SK-N-SH (cell line): ENCODE measurements at regions not wholly inside any gene's neighbourhood (a gene's known extent, or its start where the extent isn't known, plus 50 kb on each side); places are given as distances from the start of the nearest gene placed in this dataset.

Experiments used
- CTCF ChIA-PET: fragments of 300-600, 350-600 bp; formaldehyde crosslinking; extraction: SDS; loops from one replicate; lab custom pipeline; 2021; lab: Yijun Ruan, JAX
- POLR2A ChIA-PET: fragments of 350-600 bp; sonication (Branson Sonifier 250); formaldehyde crosslinking; extraction: SDS; loops from one replicate; lab custom pipeline; 2020; ENCODE audit warnings: antibody characterized with exemption, inconsistent platforms; lab: Yijun Ruan, JAX
- DNase-seq: peaks from one replicate; pipeline ENCODE4 v3.0.0; 2012
- H2AFZ ChIP-seq: fragments of 200-600 bp; sonication (generic); 2 replicates; pipeline ENCODE4 v1.8.1; 2016; ENCODE audit warnings: antibody characterized with exemption, mild to moderate bottlenecking, low read depth
- H3F3A ChIP-seq: fragments of 200-600 bp; sonication (generic); replicated peaks from 2 replicates; pipeline ENCODE3; 2016; ENCODE audit warnings: antibody characterized with exemption, mild to moderate bottlenecking; ENCODE audit not compliant: insufficient read depth
- H3K27ac ChIP-seq, 2 experiments: fragments of 200-500 bp in 1 of 2; fragments of 200-600 bp in 1 of 2; sonication (Bioruptor generic) in 1 of 2; sonication (generic), shearing (Covaris generic) in 1 of 2; 2 replicates each; pipeline versions ENCODE4 v1.5.1 to v1.6.1; 2014 to 2016; ENCODE audit warnings: low read depth in 2 of 2, inconsistent platforms in 1 of 2, low read length in 1 of 2, mild to moderate bottlenecking in 1 of 2, mixed read lengths in 1 of 2
- H3K27me3 ChIP-seq: fragments of 200-600 bp; sonication (generic), shearing (Covaris generic); 2 replicates; pipeline ENCODE4 v1.6.1; 2016; ENCODE audit warnings: mixed run types; ENCODE audit not compliant: insufficient read depth
- H3K36me3 ChIP-seq, 2 experiments: fragments of 200-500 bp in 1 of 2; fragments of 200-600 bp in 1 of 2; sonication (Bioruptor generic) in 1 of 2; sonication (generic) in 1 of 2; replicated peaks in 1 of 2; 2 replicates each; pipeline versions ENCODE3 to v1.5.1; 2014 to 2016; ENCODE audit warnings: low read length in 1 of 2, mild to moderate bottlenecking in 1 of 2; ENCODE audit not compliant: insufficient read depth in 2 of 2, control insufficient read depth in 1 of 2
- H3K4me1 ChIP-seq, 2 experiments: fragments of 200-500 bp in 1 of 2; fragments of 200-600 bp in 1 of 2; sonication (Bioruptor generic) in 1 of 2; sonication (generic), shearing (Covaris generic) in 1 of 2; 2 replicates each; pipeline versions ENCODE4 v1.5.1 to v1.6.1; 2014 to 2016; ENCODE audit warnings: low read depth in 1 of 2, low read length in 1 of 2, mixed run types in 1 of 2; ENCODE audit not compliant: insufficient read depth in 2 of 2, control insufficient read depth in 1 of 2
- H3K4me2 ChIP-seq: fragments of 200-600 bp; sonication (generic), shearing (Covaris generic); 2 replicates; pipeline ENCODE4 v1.6.1; 2017; ENCODE audit warnings: mixed run types
- H3K4me3 ChIP-seq, 2 experiments: fragments of 200-500 bp in 1 of 2; fragments of 200-600 bp in 1 of 2; sonication (Bioruptor generic) in 1 of 2; sonication (generic), shearing (Covaris generic) in 1 of 2; 2 replicates each; pipeline versions ENCODE4 v1.5.1 to v1.8.1; 2014 to 2016; ENCODE audit warnings: low read depth in 2 of 2, inconsistent platforms in 1 of 2, low read length in 1 of 2, mild to moderate bottlenecking in 1 of 2, mixed read lengths in 1 of 2, moderate library complexity in 1 of 2
- H3K79me2 ChIP-seq: fragments of 200-600 bp; sonication (generic); 2 replicates; pipeline ENCODE4 v1.8.1; 2017; ENCODE audit warnings: mild to moderate bottlenecking; ENCODE audit not compliant: insufficient read depth
- H3K9ac ChIP-seq: fragments of 200-600 bp; sonication (generic); 2 replicates; pipeline ENCODE4 v1.6.1; 2017; ENCODE audit warnings: mixed run types
- H3K9me2 ChIP-seq: fragments of 200-600 bp; sonication (generic); 2 replicates; pipeline ENCODE4 v1.6.1; 2017; ENCODE audit warnings: mixed run types
- H3K9me3 ChIP-seq: fragments of 200-600 bp; sonication (generic); 2 replicates; pipeline ENCODE4 v1.6.1; 2017; ENCODE audit warnings: mixed run types, mild to moderate bottlenecking, moderate library complexity
- H4K20me1 ChIP-seq: fragments of 200-600 bp; sonication (generic); 2 replicates; pipeline ENCODE4 v1.6.1; 2017; ENCODE audit warnings: mild to moderate bottlenecking, mixed run types; ENCODE audit not compliant: insufficient read depth
- CHD2 ChIP-seq: fragments of 150-350 bp; IDR thresholded peaks from 2 replicates; pipeline ENCODE4 v1.6.1; 2018; ENCODE audit warnings: low read length; ENCODE audit not compliant: partially characterized antibody
- EZH2phosphoT487 ChIP-seq: fragments of 200-600 bp; sonication (generic); IDR thresholded peaks from 2 replicates; pipeline ENCODE4 v1.6.1; 2017; ENCODE audit warnings: low read depth, mixed run types, mild to moderate bottlenecking, antibody characterized with exemption, moderate library complexity, borderline replicate concordance
- FOSL2 ChIP-seq: IDR thresholded peaks from 2 replicates; pipeline ENCODE4 v1.4.0; 2012; ENCODE audit warnings: low read depth, mild to moderate bottlenecking, moderate library complexity, borderline replicate concordance
- FOXJ3 ChIP-seq: sonication (generic); formaldehyde crosslinking; IDR thresholded peaks from 2 replicates; pipeline ENCODE4 v1.5.1; 2020; ENCODE audit warnings: mild to moderate bottlenecking, missing genetic modification reagents
- FOXM1 ChIP-seq: IDR thresholded peaks from 2 replicates; pipeline ENCODE4 v1.4.0; 2012; ENCODE audit warnings: low read depth, mild to moderate bottlenecking
- IRF3 ChIP-seq: fragments of 150-350 bp; IDR thresholded peaks from 2 replicates; pipeline ENCODE4 v1.6.1; 2016; ENCODE audit warnings: mild to moderate bottlenecking, low read depth, low read length
- JUND ChIP-seq: IDR thresholded peaks from 2 replicates; pipeline ENCODE4 v1.4.0; 2012
- PBX3 ChIP-seq: IDR thresholded peaks from 2 replicates; pipeline ENCODE4; 2012
- POLR2AphosphoS5 ChIP-seq: IDR thresholded peaks from 2 replicates; pipeline ENCODE4 v1.6.1; 2012; ENCODE audit warnings: low read depth, low read length
- SMC3 ChIP-seq: IDR thresholded peaks from 2 replicates; pipeline ENCODE4 v1.6.1; 2012; ENCODE audit warnings: low read depth, low read length, improper control_type of control experiment
- YY1 ChIP-seq: IDR thresholded peaks from 2 replicates; pipeline ENCODE4 v1.4.0; 2012; ENCODE audit warnings: low read depth, mild to moderate bottlenecking
- WGBS: methylation state at CpG from one replicate; pipeline ENCODE4 v1.1.6; 2017; ENCODE audit warnings: low lambda C conversion rate; 5-methylcytosine and 5-hydroxymethylcytosine counted together
- TF ChIP-seq, protein P1 (sequence below): IDR thresholded peaks from 2 replicates; pipeline ENCODE4 v1.4.0; 2012; ENCODE audit warnings: low read depth

DNA sequence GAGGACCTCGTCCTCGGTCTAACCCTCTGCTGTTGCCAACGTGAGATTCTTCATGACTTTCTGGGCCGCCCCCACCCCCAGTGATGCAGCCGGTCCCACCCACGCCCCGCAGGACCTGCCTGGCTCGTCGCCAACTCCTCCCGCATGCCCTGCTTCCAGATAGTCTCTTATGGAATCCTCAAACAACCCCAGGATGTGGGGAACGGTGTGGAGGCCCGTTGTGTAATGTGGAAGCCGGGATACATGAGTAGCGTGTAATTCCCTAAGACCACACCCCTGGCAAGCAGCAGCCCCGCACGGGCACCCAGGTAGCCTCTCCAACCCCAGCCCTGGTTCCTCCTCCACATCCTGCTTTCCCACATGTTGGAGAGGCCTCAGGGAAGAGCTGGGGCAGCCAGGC is 275.9 kb downstream of the C16orf95 start:
- Histone ChIP-seq H3K4me3 (no peak overlapping the region), H3K27ac (no peak overlapping the region), H3F3A (no peaks in the 10 kb centered on the region), H3K9me3 (no peaks in the 10 kb centered on the region), H3K4me2 (no peak overlapping the region), H3K36me3 (no peaks in the 10 kb centered on the region), H2AFZ (no peak overlapping the region), H4K20me1 (no peaks in the 10 kb centered on the region), H3K79me2 (no peaks in the 10 kb centered on the region), H3K9me2 (no peaks in the 10 kb centered on the region), H3K9ac (no peak overlapping the region), H3K27me3 (peaks cover 98% of the 10 kb centered on the region), H3K4me1 (no peaks in the 10 kb centered on the region)
- POLR2A ChIA-PET = no interaction called here
- CTCF ChIA-PET = interaction anchor here (0.7 kb wide), 1 partner anchor 407 kb away, joined by 3 read pairs; no protein-coding TSS in a partner anchor
- 21% methylated on average over 10 of the region's 16 CpGs for WGBS
- no peak for TF ChIP-seq YY1
- TF ChIP-seq EZH2phosphoT487 = no peak
- no peak for TF ChIP-seq FOXM1
- TF ChIP-seq POLR2AphosphoS5 = no peak
- no peak for TF ChIP-seq SMC3
- no peak for TF ChIP-seq JUND
- TF ChIP-seq CHD2 = no peak
- TF ChIP-seq FOSL2 = no peak
- TF ChIP-seq IRF3 = no peak
- TF ChIP-seq FOXJ3 (CRISPR knock-in tag) = no peak
- DNase-seq = no peak

- Histone ChIP-seq H3K4me2 (no peak overlapping the region), H3K4me1 (no peaks in the 10 kb centered on the region), H3K27me3 (peaks cover 98% of the 10 kb centered on the region), H3F3A (no peaks in the 10 kb centered on the region), H3K9ac (no peak overlapping the region), H3K36me3 (no peaks in the 10 kb centered on the region), H2AFZ (no peak overlapping the region), H3K9me3 (no peaks in the 10 kb centered on the region), H3K9me2 (no peaks in the 10 kb centered on the region), H3K4me3 (no peak overlapping the region), H4K20me1 (no peaks in the 10 kb centered on the region), H3K27ac (no peak overlapping the region), H3K79me2 (no peaks in the 10 kb centered on the region)
- TF ChIP-seq, protein P1, sequence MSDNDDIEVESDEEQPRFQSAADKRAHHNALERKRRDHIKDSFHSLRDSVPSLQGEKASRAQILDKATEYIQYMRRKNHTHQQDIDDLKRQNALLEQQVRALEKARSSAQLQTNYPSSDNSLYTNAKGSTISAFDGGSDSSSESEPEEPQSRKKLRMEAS = no peak
- TF ChIP-seq PBX3 (no peak), FOXM1 (no peak)
- POLR2A ChIA-PET = no interaction called here
- CTCF ChIA-PET = interaction anchor here (1.0 kb wide), 1 partner anchor 19 kb away, joined by 3 read pairs; no protein-coding TSS in a partner anchor
- DNase-seq = no peak
- 25% methylated on average over 12 of the region's 20 CpGs for WGBS
Measured at GRCh38 chr16:87042551-87043230, 274.5 kb downstream of the C16orf95 start.
